ENCODE measurements at regions not wholly inside any gene's neighbourhood (a gene's known extent, or its start where the extent isn't known, plus 50 kb on each side); places are given as distances from the start of the nearest gene placed in this dataset.

- Mint-ChIP-seq H3K4me3 (ENCODE audit: low read depth) (no peak overlapping the region), H3K27me3 (no peaks in the 10 kb centered on the region), H3K27ac (no peak overlapping the region), H3K9me3 (ENCODE audit: low read depth) (no peaks in the 10 kb centered on the region), H3K36me3 (ENCODE audit: insufficient read depth) (no peaks in the 10 kb centered on the region), H3K4me1 (ENCODE audit: low read depth) (no peaks in the 10 kb centered on the region)
- TF ChIP-seq CTCF (IDR thresholded peaks at IDR 0.05; ENCODE audit: unreplicated experiment) = no peak
- no peak for DNase-seq (ENCODE audit: low spot score, unreplicated experiment)
Measured at GRCh38 chr4:147134536-147135210, 189.0 kb upstream of the TTC29 start.

GRCh38 chr4:147136310-147136709 is 190.6 kb upstream of the TTC29 start:
- no peaks in the 10 kb centered on the region for H3K36me3 Mint-ChIP-seq (ENCODE audit: insufficient read depth)
- TF ChIP-seq CTCF (IDR thresholded peaks at IDR 0.05; ENCODE audit: unreplicated experiment) = no peak
- no peaks in the 10 kb centered on the region for H3K9me3 Mint-ChIP-seq (ENCODE audit: low read depth)
- H3K4me1 Mint-ChIP-seq (ENCODE audit: low read depth) = no peaks in the 10 kb centered on the region
- H3K4me3 Mint-ChIP-seq (ENCODE audit: low read depth) = no peak overlapping the region
- no peak overlapping the region for H3K27ac Mint-ChIP-seq
- no peak for DNase-seq (ENCODE audit: low spot score, unreplicated experiment)
- H3K27me3 Mint-ChIP-seq = no peaks in the 10 kb centered on the region

- Mint-ChIP-seq H3K9me3 (ENCODE audit: low read depth) (no peaks in the 10 kb centered on the region), H3K27ac (no peak overlapping the region), H3K36me3 (ENCODE audit: insufficient read depth) (no peaks in the 10 kb centered on the region), H3K4me1 (ENCODE audit: low read depth) (no peaks in the 10 kb centered on the region), H3K4me3 (ENCODE audit: low read depth) (no peak overlapping the region), H3K27me3 (no peaks in the 10 kb centered on the region)
- DNase-seq (ENCODE audit: low spot score, unreplicated experiment) = no peak
- TF ChIP-seq CTCF (IDR thresholded peaks at IDR 0.05; ENCODE audit: unreplicated experiment) = no peak
Measured at GRCh38 chr4:147136751-147137150, 191.1 kb upstream of the TTC29 start.

- Mint-ChIP-seq H3K4me1 (ENCODE audit: low read depth) (no peaks in the 10 kb centered on the region), H3K27me3 (no peaks in the 10 kb centered on the region), H3K27ac (no peak overlapping the region), H3K9me3 (ENCODE audit: low read depth) (no peaks in the 10 kb centered on the region), H3K36me3 (ENCODE audit: insufficient read depth) (no peaks in the 10 kb centered on the region), H3K4me3 (ENCODE audit: low read depth) (no peak overlapping the region)
- DNase-seq (ENCODE audit: low spot score, unreplicated experiment) = no peak
- no peak for TF ChIP-seq CTCF (IDR thresholded peaks at IDR 0.05; ENCODE audit: unreplicated experiment)
Measured at GRCh38 chr4:147137280-147137679, 191.6 kb upstream of the TTC29 start.

GRCh38 chr4:147138171-147138570 is 192.5 kb upstream of the TTC29 start:
- TF ChIP-seq CTCF (IDR thresholded peaks at IDR 0.05; ENCODE audit: unreplicated experiment) = no peak
- H3K27ac Mint-ChIP-seq = no peak overlapping the region
- no peak for DNase-seq (ENCODE audit: low spot score, unreplicated experiment)
- H3K9me3 Mint-ChIP-seq (ENCODE audit: low read depth) = no peaks in the 10 kb centered on the region
- no peaks in the 10 kb centered on the region for H3K4me1 Mint-ChIP-seq (ENCODE audit: low read depth)
- H3K4me3 Mint-ChIP-seq (ENCODE audit: low read depth) = no peak overlapping the region
- no peaks in the 10 kb centered on the region for H3K36me3 Mint-ChIP-seq (ENCODE audit: insufficient read depth)
- no peaks in the 10 kb centered on the region for H3K27me3 Mint-ChIP-seq

Measured in progenitor cell of endocrine pancreas (in vitro differentiated cells).